PFSK-1 (cell line): ENCODE measurements at regions not wholly inside any gene's neighbourhood (a gene's known extent, or its start where the extent isn't known, plus 50 kb on each side); places are given as distances from the start of the nearest gene placed in this dataset.

Experiments used
- REST ChIP-seq, 2 experiments: IDR thresholded peaks; 2 replicates each; pipeline versions ENCODE4 v1.6.1 to v1.8.0; 2011 to 2012; ENCODE audit warnings: low read depth in 2 of 2, low read length in 2 of 2, control low read depth in 1 of 2, inconsistent platforms in 1 of 2, mild to moderate bottlenecking in 1 of 2, moderate library complexity in 1 of 2; ENCODE audit not compliant: insufficient read depth in 1 of 2
- TAF1 ChIP-seq: IDR thresholded peaks from 2 replicates; pipeline ENCODE4 v1.6.1; 2012; ENCODE audit warnings: low read length, control low read depth, borderline replicate concordance; ENCODE audit not compliant: insufficient read depth

DNA sequence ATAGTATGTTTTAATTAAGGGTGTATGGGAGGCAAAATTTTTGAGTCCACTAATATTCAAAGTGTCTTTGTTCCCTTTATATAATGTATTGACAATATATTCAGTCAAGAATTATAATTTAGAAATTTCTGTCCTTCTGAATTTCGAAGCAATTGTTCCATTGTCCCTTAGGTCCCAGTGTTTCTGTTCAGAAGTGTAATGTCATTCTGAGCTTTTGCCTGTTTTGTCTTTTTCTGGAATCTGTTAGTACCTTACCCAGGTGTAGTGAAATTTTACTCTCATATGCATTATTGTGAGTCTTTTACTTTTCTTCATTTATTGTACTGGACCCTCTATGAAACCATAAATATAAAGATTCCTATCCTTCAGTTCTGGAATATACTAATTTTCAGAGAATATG is 505.7 kb upstream of the KIF2B start:
- TF ChIP-seq TAF1, result no peak
- no peak for TF ChIP-seq REST (IDR thresholded peaks at IDR 0.05; ENCODE audit: insufficient read depth in 1 of 2, low read depth in 2 of 2, low read length in 2 of 2)
